HEK293 (cell line): ENCODE measurements at regions not wholly inside any gene's neighbourhood (a gene's known extent, or its start where the extent isn't known, plus 50 kb on each side); places are given as distances from the start of the nearest gene placed in this dataset.

ENCODE experiments used
- CTCF ChIA-PET: fragments of 350-600 bp; formaldehyde crosslinking; extraction: SDS; loops from one replicate; lab custom pipeline; 2021; ENCODE audit warnings: antibody characterized with exemption; lab: Yijun Ruan, JAX
- POLR2A ChIA-PET: fragments of 300-600 bp; formaldehyde crosslinking; extraction: SDS; loops from one replicate; lab custom pipeline; 2020; ENCODE audit warnings: antibody characterized with exemption, inconsistent platforms; lab: Yijun Ruan, JAX
- H3K27ac ChIP-seq: fragments of 200-500 bp; sonication (Bioruptor generic); 2 replicates; pipeline ENCODE4 v1.5.1; 2014; ENCODE audit warnings: low read depth, low read length, control low read depth, inconsistent platforms; ENCODE audit errors: extremely low read depth
- H3K36me3 ChIP-seq, 2 experiments: fragments of 200-500 bp in 1 of 2; sonication (Bioruptor generic) in 1 of 2; 1 replicate in 1 of 2; 2 replicates in 1 of 2; pipeline ENCODE4 v1.5.1; 2014 to 2017; ENCODE audit warnings: inconsistent platforms in 2 of 2, low read length in 2 of 2; ENCODE audit not compliant: control insufficient read depth in 2 of 2, insufficient read depth in 1 of 2
- H3K4me1 ChIP-seq: fragments of 200-500 bp; sonication (Bioruptor generic); 2 replicates; pipeline ENCODE4 v1.5.1; 2014; ENCODE audit warnings: mild to moderate bottlenecking, low read length, inconsistent platforms; ENCODE audit not compliant: control insufficient read depth, insufficient read depth
- H3K4me3 ChIP-seq: 2 replicates; pipeline ENCODE4 v1.5.1; 2011; ENCODE audit warnings: low read depth, mild to moderate bottlenecking, control low read depth, low read length, moderate library complexity
- H3K9me3 ChIP-seq: fragments of 200-500 bp; sonication (Bioruptor generic); 2 replicates; pipeline ENCODE4 v1.5.1; 2014; ENCODE audit warnings: low read depth, low read length, inconsistent platforms; ENCODE audit not compliant: control insufficient read depth, insufficient read depth
- GLI4 ChIP-seq: fragments of 450-650 bp; formaldehyde crosslinking; IDR thresholded peaks from 2 replicates; pipeline ENCODE4 v1.5.1; 2016; ENCODE audit warnings: missing biosample characterization, missing genetic modification characterization
- HOXD13 ChIP-seq: sonication (generic); formaldehyde crosslinking; IDR thresholded peaks from 2 replicates; pipeline ENCODE4 v1.8.0; 2022; ENCODE audit warnings: missing genetic modification reagents, borderline replicate concordance
- ZBTB1 ChIP-seq: fragments of 450-650 bp; formaldehyde crosslinking; IDR thresholded peaks from 2 replicates; pipeline ENCODE4 v1.5.1; 2016; ENCODE audit warnings: missing biosample characterization, missing genetic modification characterization
- ZFHX2 ChIP-seq: fragments of 450-650 bp; formaldehyde crosslinking; conservative IDR thresholded peaks from 2 replicates; pipeline ENCODE4 v1.5.1; 2016; ENCODE audit warnings: missing biosample characterization, missing genetic modification characterization
- ZFP41 ChIP-seq: fragments of 450-650 bp; formaldehyde crosslinking; IDR thresholded peaks from 2 replicates; pipeline ENCODE4 v1.5.1; 2016; ENCODE audit warnings: missing biosample characterization, missing genetic modification characterization, borderline replicate concordance
- ZNF114 ChIP-seq: fragments of 450-650 bp; formaldehyde crosslinking; IDR thresholded peaks from 2 replicates; pipeline ENCODE4 v1.5.0; 2017; ENCODE audit warnings: missing biosample characterization, missing genetic modification characterization
- ZNF146 ChIP-seq: fragments of 450-650 bp; formaldehyde crosslinking; IDR thresholded peaks from 2 replicates; pipeline ENCODE4 v1.5.1; 2016; ENCODE audit warnings: missing biosample characterization, missing genetic modification characterization
- ZNF16 ChIP-seq: fragments of 450-650 bp; formaldehyde crosslinking; IDR thresholded peaks from 2 replicates; pipeline ENCODE4 v1.5.1; 2016; ENCODE audit warnings: low read depth, missing biosample characterization, missing genetic modification characterization
- ZNF19 ChIP-seq: fragments of 450-650 bp; formaldehyde crosslinking; IDR thresholded peaks from 2 replicates; pipeline ENCODE4; 2016; ENCODE audit warnings: missing biosample characterization, missing genetic modification characterization, low read depth
- ZNF2 ChIP-seq: fragments of 450-650 bp; formaldehyde crosslinking; IDR thresholded peaks from 2 replicates; pipeline ENCODE4 v1.5.1; 2016; ENCODE audit warnings: missing biosample characterization, missing genetic modification characterization
- ZNF239 ChIP-seq: fragments of 450-650 bp; formaldehyde crosslinking; IDR thresholded peaks from 2 replicates; pipeline ENCODE4 v1.5.1; 2016; ENCODE audit warnings: missing biosample characterization, missing genetic modification characterization
- ZNF280D ChIP-seq: fragments of 450-650 bp; formaldehyde crosslinking; IDR thresholded peaks from 2 replicates; pipeline ENCODE4 v1.5.1; 2016; ENCODE audit warnings: missing biosample characterization, missing genetic modification characterization
- ZNF623 ChIP-seq: fragments of 450-650 bp; formaldehyde crosslinking; IDR thresholded peaks from 2 replicates; pipeline ENCODE4 v1.5.1; 2016; ENCODE audit warnings: missing biosample characterization, missing genetic modification characterization
- ZNF639 ChIP-seq: fragments of 450-650 bp; formaldehyde crosslinking; IDR thresholded peaks from 2 replicates; pipeline ENCODE4 v1.5.1; 2016; ENCODE audit warnings: missing biosample characterization, missing genetic modification characterization
- ZNF654 ChIP-seq: fragments of 450-650 bp; formaldehyde crosslinking; IDR thresholded peaks from 2 replicates; pipeline ENCODE4 v1.5.1; 2016; ENCODE audit warnings: low read depth, missing biosample characterization, missing genetic modification characterization
- ZNF777 ChIP-seq: fragments of 450-650 bp; formaldehyde crosslinking; IDR thresholded peaks from 2 replicates; pipeline ENCODE4 v1.5.1; 2017; ENCODE audit warnings: missing biosample characterization, missing genetic modification characterization, borderline replicate concordance
- ZNF830 ChIP-seq: fragments of 450-650 bp; IDR thresholded peaks from 2 replicates; pipeline ENCODE4 v1.5.0; 2018; ENCODE audit warnings: missing biosample characterization, missing genetic modification characterization, low read depth, mild to moderate bottlenecking, moderate library complexity
- TF ChIP-seq, protein P1 (sequence below): fragments of 450-650 bp; formaldehyde crosslinking; IDR thresholded peaks from 2 replicates; pipeline ENCODE4 v1.5.1; 2016; ENCODE audit warnings: missing biosample characterization, missing genetic modification characterization
- TF ChIP-seq, protein P2 (sequence below): fragments of 450-650 bp; formaldehyde crosslinking; IDR thresholded peaks from 2 replicates; pipeline ENCODE4 v1.5.1; 2016; ENCODE audit warnings: missing biosample characterization, missing genetic modification characterization
- TF ChIP-seq, protein P3 (sequence below): fragments of 450-650 bp; formaldehyde crosslinking; IDR thresholded peaks from 2 replicates; pipeline ENCODE4 v1.5.1; 2016; ENCODE audit warnings: missing biosample characterization, missing genetic modification characterization

DNA sequence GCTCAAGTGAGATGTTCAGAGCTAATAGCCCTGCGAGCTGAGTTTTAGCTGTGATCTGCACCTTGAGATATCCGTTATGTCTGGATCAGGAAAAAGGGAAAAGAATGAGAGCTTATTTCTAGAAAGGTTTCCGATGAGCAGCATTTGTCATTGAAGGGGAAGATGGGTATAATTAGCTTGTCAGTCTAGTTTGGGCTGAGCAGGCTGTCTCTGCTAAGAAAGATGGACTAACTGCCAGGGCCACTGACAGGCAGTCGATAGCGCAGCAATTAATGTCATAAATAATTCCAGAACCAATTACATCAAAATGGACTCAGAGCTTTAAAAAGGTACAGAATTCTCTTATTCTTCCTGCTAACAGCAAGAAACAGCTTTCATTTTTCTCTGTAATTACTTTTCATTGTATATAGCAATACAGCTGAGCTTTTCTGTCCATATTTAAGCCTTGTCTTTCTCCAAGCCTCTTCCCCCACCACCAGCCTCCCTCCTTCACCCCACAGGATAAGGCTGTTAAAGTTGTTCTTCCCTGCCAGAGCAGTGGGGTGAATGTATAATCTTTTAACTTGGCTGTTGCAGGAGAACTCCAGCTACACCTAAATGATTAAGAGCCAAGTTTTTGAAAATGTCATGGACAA is 1006.5 kb downstream of the KCNMA1 start:
- H3K4me3 ChIP-seq = no peak overlapping the region
- H3K9me3 ChIP-seq = no peaks in the 10 kb centered on the region
- H3K36me3 ChIP-seq = no peaks in the 10 kb centered on the region
- H3K4me1 ChIP-seq = no peaks in the 10 kb centered on the region
- ChIA-PET POLR2A (no interaction called here), CTCF (interaction anchor here (0.9 kb wide), 1 partner anchor 272 kb away, joined by 3 read pairs; no protein-coding TSS in a partner anchor)
- no peak for TF ChIP-seq ZNF19
- TF ChIP-seq, protein P1, sequence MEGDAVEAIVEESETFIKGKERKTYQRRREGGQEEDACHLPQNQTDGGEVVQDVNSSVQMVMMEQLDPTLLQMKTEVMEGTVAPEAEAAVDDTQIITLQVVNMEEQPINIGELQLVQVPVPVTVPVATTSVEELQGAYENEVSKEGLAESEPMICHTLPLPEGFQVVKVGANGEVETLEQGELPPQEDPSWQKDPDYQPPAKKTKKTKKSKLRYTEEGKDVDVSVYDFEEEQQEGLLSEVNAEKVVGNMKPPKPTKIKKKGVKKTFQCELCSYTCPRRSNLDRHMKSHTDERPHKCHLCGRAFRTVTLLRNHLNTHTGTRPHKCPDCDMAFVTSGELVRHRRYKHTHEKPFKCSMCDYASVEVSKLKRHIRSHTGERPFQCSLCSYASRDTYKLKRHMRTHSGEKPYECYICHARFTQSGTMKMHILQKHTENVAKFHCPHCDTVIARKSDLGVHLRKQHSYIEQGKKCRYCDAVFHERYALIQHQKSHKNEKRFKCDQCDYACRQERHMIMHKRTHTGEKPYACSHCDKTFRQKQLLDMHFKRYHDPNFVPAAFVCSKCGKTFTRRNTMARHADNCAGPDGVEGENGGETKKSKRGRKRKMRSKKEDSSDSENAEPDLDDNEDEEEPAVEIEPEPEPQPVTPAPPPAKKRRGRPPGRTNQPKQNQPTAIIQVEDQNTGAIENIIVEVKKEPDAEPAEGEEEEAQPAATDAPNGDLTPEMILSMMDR (tag by site-specific recombination) = no peak
- no peak for TF ChIP-seq ZNF623 (tag by site-specific recombination)
- no peak for TF ChIP-seq ZFP41 (tag by site-specific recombination)
- no peak for TF ChIP-seq ZNF114 (tag by site-specific recombination)
- TF ChIP-seq, protein P2, sequence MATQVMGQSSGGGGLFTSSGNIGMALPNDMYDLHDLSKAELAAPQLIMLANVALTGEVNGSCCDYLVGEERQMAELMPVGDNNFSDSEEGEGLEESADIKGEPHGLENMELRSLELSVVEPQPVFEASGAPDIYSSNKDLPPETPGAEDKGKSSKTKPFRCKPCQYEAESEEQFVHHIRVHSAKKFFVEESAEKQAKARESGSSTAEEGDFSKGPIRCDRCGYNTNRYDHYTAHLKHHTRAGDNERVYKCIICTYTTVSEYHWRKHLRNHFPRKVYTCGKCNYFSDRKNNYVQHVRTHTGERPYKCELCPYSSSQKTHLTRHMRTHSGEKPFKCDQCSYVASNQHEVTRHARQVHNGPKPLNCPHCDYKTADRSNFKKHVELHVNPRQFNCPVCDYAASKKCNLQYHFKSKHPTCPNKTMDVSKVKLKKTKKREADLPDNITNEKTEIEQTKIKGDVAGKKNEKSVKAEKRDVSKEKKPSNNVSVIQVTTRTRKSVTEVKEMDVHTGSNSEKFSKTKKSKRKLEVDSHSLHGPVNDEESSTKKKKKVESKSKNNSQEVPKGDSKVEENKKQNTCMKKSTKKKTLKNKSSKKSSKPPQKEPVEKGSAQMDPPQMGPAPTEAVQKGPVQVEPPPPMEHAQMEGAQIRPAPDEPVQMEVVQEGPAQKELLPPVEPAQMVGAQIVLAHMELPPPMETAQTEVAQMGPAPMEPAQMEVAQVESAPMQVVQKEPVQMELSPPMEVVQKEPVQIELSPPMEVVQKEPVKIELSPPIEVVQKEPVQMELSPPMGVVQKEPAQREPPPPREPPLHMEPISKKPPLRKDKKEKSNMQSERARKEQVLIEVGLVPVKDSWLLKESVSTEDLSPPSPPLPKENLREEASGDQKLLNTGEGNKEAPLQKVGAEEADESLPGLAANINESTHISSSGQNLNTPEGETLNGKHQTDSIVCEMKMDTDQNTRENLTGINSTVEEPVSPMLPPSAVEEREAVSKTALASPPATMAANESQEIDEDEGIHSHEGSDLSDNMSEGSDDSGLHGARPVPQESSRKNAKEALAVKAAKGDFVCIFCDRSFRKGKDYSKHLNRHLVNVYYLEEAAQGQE = no peak
- no peak for TF ChIP-seq ZNF777 (tag by site-specific recombination)
- no peak for TF ChIP-seq ZBTB1 (tag by site-specific recombination)
- TF ChIP-seq ZNF2 (tag by site-specific recombination) = no peak
- TF ChIP-seq GLI4 (tag by site-specific recombination) = no peak
- TF ChIP-seq, protein P3, sequence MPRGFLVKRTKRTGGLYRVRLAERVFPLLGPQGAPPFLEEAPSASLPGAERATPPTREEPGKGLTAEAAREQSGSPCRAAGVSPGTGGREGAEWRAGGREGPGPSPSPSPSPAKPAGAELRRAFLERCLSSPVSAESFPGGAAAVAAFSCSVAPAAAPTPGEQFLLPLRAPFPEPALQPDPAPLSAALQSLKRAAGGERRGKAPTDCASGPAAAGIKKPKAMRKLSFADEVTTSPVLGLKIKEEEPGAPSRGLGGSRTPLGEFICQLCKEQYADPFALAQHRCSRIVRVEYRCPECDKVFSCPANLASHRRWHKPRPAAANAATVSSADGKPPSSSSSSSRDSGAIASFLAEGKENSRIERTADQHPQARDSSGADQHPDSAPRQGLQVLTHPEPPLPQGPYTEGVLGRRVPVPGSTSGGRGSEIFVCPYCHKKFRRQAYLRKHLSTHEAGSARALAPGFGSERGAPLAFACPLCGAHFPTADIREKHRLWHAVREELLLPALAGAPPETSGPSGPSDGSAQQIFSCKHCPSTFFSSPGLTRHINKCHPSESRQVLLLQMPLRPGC (tag by site-specific recombination) = no peak
- TF ChIP-seq ZNF654 (tag by site-specific recombination) = no peak
- no peak for TF ChIP-seq ZNF639 (tag by site-specific recombination)
- TF ChIP-seq ZNF146 (tag by site-specific recombination) = no peak
- TF ChIP-seq ZNF16 (tag by site-specific recombination) = no peak
- TF ChIP-seq ZNF280D (tag by site-specific recombination) = no peak
- no peak for TF ChIP-seq ZFHX2 (tag by site-specific recombination)
- no peak for TF ChIP-seq ZNF830 (tag by site-specific recombination)
- no peak for TF ChIP-seq HOXD13 (CRISPR knock-in tag)
- TF ChIP-seq ZNF239 = no peak
- H3K27ac ChIP-seq = no peak overlapping the region
